H9 (cell line): ENCODE measurements at regions not wholly inside any gene's neighbourhood (a gene's known extent, or its start where the extent isn't known, plus 50 kb on each side); places are given as distances from the start of the nearest gene placed in this dataset.

ENCODE experiments used
- DNase-seq: peaks from one replicate; pipeline ENCODE4 v3.0.0-alpha.2; 2017
- H2AFZ ChIP-seq: one replicate; pipeline ENCODE4 v1.6.1; 2013; ENCODE audit warnings: mild to moderate bottlenecking, low read length, control low read depth, moderate library complexity
- H2AK5ac ChIP-seq: 2 replicates; pipeline ENCODE4 v1.6.1; 2013; ENCODE audit warnings: low read length, control low read depth, mixed read lengths; ENCODE audit not compliant: insufficient read length
- H2BK120ac ChIP-seq: one replicate; pipeline ENCODE4 v1.6.1; 2013; ENCODE audit warnings: low read depth, mild to moderate bottlenecking, low read length, control low read depth, inconsistent platforms; ENCODE audit not compliant: poor library complexity, severe bottlenecking
- H2BK12ac ChIP-seq: 2 replicates; pipeline ENCODE4 v1.6.1; 2013; ENCODE audit warnings: low read length, control low read depth, mixed read lengths, low read depth; ENCODE audit not compliant: insufficient read length
- H2BK15ac ChIP-seq: 2 replicates; pipeline ENCODE4 v1.6.1; 2013; ENCODE audit warnings: low read depth, low read length, control low read depth
- H2BK20ac ChIP-seq: one replicate; pipeline ENCODE4 v1.6.1; 2013; ENCODE audit warnings: low read depth, mild to moderate bottlenecking, low read length, control low read depth, inconsistent platforms; ENCODE audit not compliant: poor library complexity, severe bottlenecking
- H2BK5ac ChIP-seq: 2 replicates; pipeline ENCODE4 v1.6.1; 2013; ENCODE audit warnings: low read length, control low read depth, mixed read lengths; ENCODE audit not compliant: insufficient read length
- H3K14ac ChIP-seq: 2 replicates; pipeline ENCODE4 v1.6.1; 2013; ENCODE audit warnings: low read length, control low read depth; ENCODE audit not compliant: insufficient read depth
- H3K18ac ChIP-seq: 2 replicates; pipeline ENCODE4 v1.6.1; 2013; ENCODE audit warnings: low read depth, mild to moderate bottlenecking, mixed read lengths, low read length, control low read depth; ENCODE audit not compliant: insufficient read length
- H3K23ac ChIP-seq: 2 replicates; pipeline ENCODE4 v1.6.1; 2013; ENCODE audit warnings: low read length, control low read depth, mixed read lengths, low read depth; ENCODE audit not compliant: insufficient read length
- H3K23me2 ChIP-seq: 2 replicates; pipeline ENCODE4 v1.6.1; 2013; ENCODE audit warnings: low read depth, mild to moderate bottlenecking, mixed read lengths, low read length, control low read depth; ENCODE audit not compliant: insufficient read length, poor library complexity, severe bottlenecking
- H3K27ac ChIP-seq: 2 replicates; pipeline ENCODE4 v1.5.1; 2013; ENCODE audit warnings: low read length, control low read depth, mixed read lengths, low read depth; ENCODE audit not compliant: insufficient read length
- H3K27me3 ChIP-seq: 2 replicates; pipeline ENCODE4 v1.6.1; 2013; ENCODE audit warnings: low read length, control low read depth, inconsistent platforms; ENCODE audit not compliant: insufficient read depth
- H3K4ac ChIP-seq: 2 replicates; pipeline ENCODE4 v1.6.1; 2013; ENCODE audit warnings: low read depth, mild to moderate bottlenecking, control low read depth, inconsistent platforms, low read length, moderate library complexity
- H3K4me1 ChIP-seq: 2 replicates; pipeline ENCODE4 v1.6.1; 2013; ENCODE audit warnings: low read length, control low read depth, inconsistent platforms; ENCODE audit not compliant: insufficient read depth
- H3K4me2 ChIP-seq: 2 replicates; pipeline ENCODE4 v1.6.1; 2013; ENCODE audit warnings: low read length, control low read depth, mixed read lengths; ENCODE audit not compliant: insufficient read length, insufficient read depth
- H3K56ac ChIP-seq: 2 replicates; pipeline ENCODE4 v1.6.1; 2013; ENCODE audit warnings: low read depth, mild to moderate bottlenecking, mixed read lengths, low read length, control low read depth; ENCODE audit not compliant: insufficient read length
- H3K79me1 ChIP-seq: 2 replicates; pipeline ENCODE4 v1.6.1; 2013; ENCODE audit warnings: low read depth, mild to moderate bottlenecking, moderate library complexity, low read length, control low read depth, inconsistent platforms; ENCODE audit not compliant: insufficient read depth, poor library complexity, severe bottlenecking
- H3K79me2 ChIP-seq: 2 replicates; pipeline ENCODE4 v1.6.1; 2013; ENCODE audit warnings: low read length, control low read depth, inconsistent platforms; ENCODE audit not compliant: insufficient read depth
- H3K9ac ChIP-seq: 2 replicates; pipeline ENCODE4 v1.6.1; 2013; ENCODE audit warnings: low read length, control low read depth, mixed read lengths; ENCODE audit not compliant: insufficient read length; ENCODE audit errors: extremely low read depth
- H3K9me3 ChIP-seq: one replicate; pipeline ENCODE4 v1.6.1; 2013; ENCODE audit warnings: low read depth, low read length, inconsistent platforms; ENCODE audit not compliant: control insufficient read depth
- H3T11ph ChIP-seq: one replicate; pipeline ENCODE4 v1.6.1; 2013; ENCODE audit warnings: mild to moderate bottlenecking, low read length, control low read depth, inconsistent platforms
- H4K20me1 ChIP-seq: one replicate; pipeline ENCODE4 v1.6.1; 2013; ENCODE audit not compliant: control insufficient read depth, insufficient read length, insufficient read depth
- H4K5ac ChIP-seq: 2 replicates; pipeline ENCODE4 v1.6.1; 2013; ENCODE audit warnings: low read depth, mild to moderate bottlenecking, mixed read lengths, low read length, control low read depth; ENCODE audit not compliant: insufficient read length
- H4K8ac ChIP-seq: replicated peaks from 2 replicates; pipeline ENCODE4 v1.6.1; 2013; ENCODE audit warnings: low read length, control low read depth, mixed read lengths, low read depth; ENCODE audit not compliant: insufficient read length
- H4K91ac ChIP-seq: 2 replicates; pipeline ENCODE4 v1.6.1; 2013; ENCODE audit warnings: low read depth, mild to moderate bottlenecking, moderate library complexity, mixed read lengths, low read length, control low read depth; ENCODE audit not compliant: insufficient read length
- H3K27ac Mint-ChIP-seq, 3 experiments: 2 replicates in 2 of 3; 3 replicates in 1 of 3; pipeline ENCODE4 v1.8.0; 2020 to 2021; ENCODE audit warnings: mixed read lengths in 3 of 3, mild to moderate bottlenecking in 1 of 3, moderate library complexity in 1 of 3
- H3K27me3 Mint-ChIP-seq: 2 replicates; pipeline ENCODE4 v1.8.0; 2021; ENCODE audit warnings: low read depth, mild to moderate bottlenecking, moderate library complexity, mixed read lengths
- H3K36me3 Mint-ChIP-seq, 3 experiments: 2 replicates in 2 of 3; 3 replicates in 1 of 3; pipeline ENCODE4 v1.8.0; 2020 to 2021; ENCODE audit warnings: low read depth in 3 of 3, mixed read lengths in 3 of 3; ENCODE audit not compliant: insufficient read depth in 1 of 3
- H3K4me1 Mint-ChIP-seq, 2 experiments: 2 replicates each; pipeline ENCODE4 v1.8.0; 2020; ENCODE audit warnings: mixed read lengths in 2 of 2
- H3K4me3 Mint-ChIP-seq, 2 experiments: 2 replicates in 1 of 2; 3 replicates in 1 of 2; pipeline ENCODE4 v1.8.0; 2020 to 2021; ENCODE audit warnings: mild to moderate bottlenecking in 2 of 2, mixed read lengths in 2 of 2, moderate library complexity in 1 of 2
- H3K9me3 Mint-ChIP-seq, 2 experiments: 2 replicates in 1 of 2; 3 replicates in 1 of 2; pipeline ENCODE4 v1.8.0; 2020; ENCODE audit warnings: mild to moderate bottlenecking in 2 of 2, mixed read lengths in 2 of 2, moderate library complexity in 1 of 2
- WGBS: extraction: QIAGEN DNeasy Blood & Tissue Kit; methylation state at CpG from one replicate; pipeline ENCODE4 v1.1.7; 2013; ENCODE audit warnings: missing lambda C conversion rate, low lambda C conversion rate, mixed read lengths; ENCODE audit not compliant: insufficient read length; ENCODE audit errors: extremely low coverage; 5-methylcytosine and 5-hydroxymethylcytosine counted together
- TF ChIP-seq, protein P1 (sequence below): fragments of 200-600 bp; sonication (generic); conservative IDR thresholded peaks from 3 replicates; pipeline ENCODE4 v1.8.0; 2021; ENCODE audit warnings: antibody characterized with exemption, mild to moderate bottlenecking

DNA sequence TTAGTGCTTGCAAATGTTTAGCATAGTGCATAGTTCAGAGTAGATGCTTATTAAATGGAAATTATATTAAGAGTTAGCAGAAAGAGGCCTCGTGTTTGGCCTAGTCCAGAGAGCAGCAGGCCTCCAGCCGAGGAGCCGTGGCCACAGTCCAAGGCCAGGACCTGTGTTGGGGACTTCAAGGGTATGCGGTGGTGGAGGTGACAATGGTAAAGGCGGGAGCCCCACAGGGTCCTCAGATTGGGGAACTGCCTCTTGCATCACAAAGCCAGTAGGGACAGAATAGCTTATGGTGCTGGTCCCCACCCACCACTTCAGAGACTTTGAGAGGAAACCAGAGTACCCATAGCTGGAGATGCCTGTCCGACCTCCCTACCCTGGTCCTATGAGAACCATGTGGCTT is 554.6 kb upstream of the RIOK2 start:
- H3K79me2 ChIP-seq, result no peaks in the 10 kb centered on the region
- H3K9me3 ChIP-seq, result no peaks in the 10 kb centered on the region
- H2BK20ac ChIP-seq, result no peak overlapping the region
- H4K20me1 ChIP-seq, result no peaks in the 10 kb centered on the region
- no peak overlapping the region for H3K56ac ChIP-seq
- H3K14ac ChIP-seq, result no peak overlapping the region
- no peaks in the 10 kb centered on the region for H3K27me3 Mint-ChIP-seq
- H4K91ac ChIP-seq, result no peak overlapping the region
- no peaks in the 10 kb centered on the region for H3K9me3 Mint-ChIP-seq
- H2BK12ac ChIP-seq, result no peak overlapping the region
- H3K4me1 ChIP-seq, result no peaks in the 10 kb centered on the region
- no peaks in the 10 kb centered on the region for H3K4me1 Mint-ChIP-seq
- no peak overlapping the region for H2AK5ac ChIP-seq
- H3K27ac Mint-ChIP-seq, result peak overlapping the region in 1 of 3 experiments; percentile 44; a peak in 1 of 7 replicates
- H4K5ac ChIP-seq, result no peak overlapping the region
- no peaks in the 10 kb centered on the region for H3K27me3 ChIP-seq
- no peak overlapping the region for H4K8ac ChIP-seq
- H3K23me2 ChIP-seq, result no peaks in the 10 kb centered on the region
- no peak overlapping the region for H2AFZ ChIP-seq
- H3K36me3 Mint-ChIP-seq, result no peaks in the 10 kb centered on the region
- H2BK120ac ChIP-seq, result no peak overlapping the region
- no peak overlapping the region for H3K9ac ChIP-seq
- TF ChIP-seq, protein P1, sequence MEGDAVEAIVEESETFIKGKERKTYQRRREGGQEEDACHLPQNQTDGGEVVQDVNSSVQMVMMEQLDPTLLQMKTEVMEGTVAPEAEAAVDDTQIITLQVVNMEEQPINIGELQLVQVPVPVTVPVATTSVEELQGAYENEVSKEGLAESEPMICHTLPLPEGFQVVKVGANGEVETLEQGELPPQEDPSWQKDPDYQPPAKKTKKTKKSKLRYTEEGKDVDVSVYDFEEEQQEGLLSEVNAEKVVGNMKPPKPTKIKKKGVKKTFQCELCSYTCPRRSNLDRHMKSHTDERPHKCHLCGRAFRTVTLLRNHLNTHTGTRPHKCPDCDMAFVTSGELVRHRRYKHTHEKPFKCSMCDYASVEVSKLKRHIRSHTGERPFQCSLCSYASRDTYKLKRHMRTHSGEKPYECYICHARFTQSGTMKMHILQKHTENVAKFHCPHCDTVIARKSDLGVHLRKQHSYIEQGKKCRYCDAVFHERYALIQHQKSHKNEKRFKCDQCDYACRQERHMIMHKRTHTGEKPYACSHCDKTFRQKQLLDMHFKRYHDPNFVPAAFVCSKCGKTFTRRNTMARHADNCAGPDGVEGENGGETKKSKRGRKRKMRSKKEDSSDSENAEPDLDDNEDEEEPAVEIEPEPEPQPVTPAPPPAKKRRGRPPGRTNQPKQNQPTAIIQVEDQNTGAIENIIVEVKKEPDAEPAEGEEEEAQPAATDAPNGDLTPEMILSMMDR, result no peak
- no peak overlapping the region for H2BK15ac ChIP-seq
- no peak overlapping the region for H3K4me3 Mint-ChIP-seq
- H3K23ac ChIP-seq, result no peak overlapping the region
- H3T11ph ChIP-seq, result no peak overlapping the region
- H2BK5ac ChIP-seq, result no peak overlapping the region
- no peak overlapping the region for H3K4me2 ChIP-seq
- no peak overlapping the region for H3K27ac ChIP-seq
- no peak overlapping the region for H3K4ac ChIP-seq
- H3K79me1 ChIP-seq, result no peaks in the 10 kb centered on the region
- H3K18ac ChIP-seq, result no peak overlapping the region
- no CpG with 5 or more reads among the region's 6 CpGs for WGBS
- no peak for DNase-seq
